Left ventricle myocardium inferior (tissue), 1 donor: ENCODE measurements at regions not wholly inside any gene's neighbourhood (a gene's known extent, or its start where the extent isn't known, plus 50 kb on each side); places are given as distances from the start of the nearest gene placed in this dataset.

Source experiments
- DNase-seq: peaks from one replicate; pipeline ENCODE4 v3.0.0-alpha.2; 2020
- H3K27ac ChIP-seq: fragments of 200-600 bp; replicated peaks from 2 replicates; pipeline ENCODE4 v1.8.0; 2021
- H3K27me3 ChIP-seq: fragments of 200-600 bp; 2 replicates; pipeline ENCODE4 v1.8.0; 2021; ENCODE audit warnings: low read depth
- H3K36me3 ChIP-seq: fragments of 200-600 bp; 2 replicates; pipeline ENCODE4 v1.8.0; 2021
- H3K4me1 ChIP-seq: fragments of 200-600 bp; 2 replicates; pipeline ENCODE4 v1.8.0; 2021
- H3K4me3 ChIP-seq: fragments of 200-600 bp; 2 replicates; pipeline ENCODE4 v1.8.0; 2021; ENCODE audit warnings: mild to moderate bottlenecking, moderate library complexity
- H3K9me3 ChIP-seq: fragments of 200-600 bp; replicated peaks from 2 replicates; pipeline ENCODE4 v1.8.0; 2021
- intact Hi-C: fragments of 100-400 bp; cut with micrococcal nuclease; formaldehyde crosslinking; loops from one replicate; pipeline ENCODE4 v1.11.0; 2022
- TF ChIP-seq, protein P1 (sequence below): fragments of 200-600 bp; IDR thresholded peaks from 2 replicates; pipeline ENCODE4 v1.8.0; 2021; ENCODE audit warnings: antibody characterized with exemption, mild to moderate bottlenecking, borderline replicate concordance
- donor health status: DM: no; HTN: yes; CAD: no; lungs with severe emphysema.

DNA sequence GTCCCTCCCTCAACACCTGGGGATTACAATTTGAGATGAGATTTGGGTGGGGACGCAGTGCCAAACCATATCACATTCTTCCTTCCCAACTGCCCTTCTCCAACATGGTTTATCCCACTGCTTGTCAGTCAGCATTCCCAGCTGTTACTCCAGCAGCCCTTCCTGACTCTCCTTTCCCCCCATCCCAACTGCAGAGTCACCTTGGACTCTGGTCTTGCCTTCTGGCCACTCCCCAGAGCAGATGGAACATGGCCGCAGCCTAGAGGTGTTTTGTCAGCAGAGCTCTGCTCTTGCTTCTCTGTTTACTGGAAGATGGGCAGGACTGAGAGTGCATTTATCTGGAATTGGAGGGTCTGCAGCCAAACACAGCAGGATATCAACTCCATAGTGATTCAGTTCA lies 51.2 kb upstream of the MEX3C start:
- no peak overlapping the region for H3K27ac ChIP-seq
- H3K4me3 ChIP-seq, result no peak overlapping the region
- TF ChIP-seq, protein P1, sequence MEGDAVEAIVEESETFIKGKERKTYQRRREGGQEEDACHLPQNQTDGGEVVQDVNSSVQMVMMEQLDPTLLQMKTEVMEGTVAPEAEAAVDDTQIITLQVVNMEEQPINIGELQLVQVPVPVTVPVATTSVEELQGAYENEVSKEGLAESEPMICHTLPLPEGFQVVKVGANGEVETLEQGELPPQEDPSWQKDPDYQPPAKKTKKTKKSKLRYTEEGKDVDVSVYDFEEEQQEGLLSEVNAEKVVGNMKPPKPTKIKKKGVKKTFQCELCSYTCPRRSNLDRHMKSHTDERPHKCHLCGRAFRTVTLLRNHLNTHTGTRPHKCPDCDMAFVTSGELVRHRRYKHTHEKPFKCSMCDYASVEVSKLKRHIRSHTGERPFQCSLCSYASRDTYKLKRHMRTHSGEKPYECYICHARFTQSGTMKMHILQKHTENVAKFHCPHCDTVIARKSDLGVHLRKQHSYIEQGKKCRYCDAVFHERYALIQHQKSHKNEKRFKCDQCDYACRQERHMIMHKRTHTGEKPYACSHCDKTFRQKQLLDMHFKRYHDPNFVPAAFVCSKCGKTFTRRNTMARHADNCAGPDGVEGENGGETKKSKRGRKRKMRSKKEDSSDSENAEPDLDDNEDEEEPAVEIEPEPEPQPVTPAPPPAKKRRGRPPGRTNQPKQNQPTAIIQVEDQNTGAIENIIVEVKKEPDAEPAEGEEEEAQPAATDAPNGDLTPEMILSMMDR, result no peak
- H3K4me1 ChIP-seq, result no peaks in the 10 kb centered on the region
- intact Hi-C loops, result no loop called here
- H3K27me3 ChIP-seq, result no peaks in the 10 kb centered on the region
- no peaks in the 10 kb centered on the region for H3K9me3 ChIP-seq
- no peak for DNase-seq
- H3K36me3 ChIP-seq, result no peaks in the 10 kb centered on the region

DNA sequence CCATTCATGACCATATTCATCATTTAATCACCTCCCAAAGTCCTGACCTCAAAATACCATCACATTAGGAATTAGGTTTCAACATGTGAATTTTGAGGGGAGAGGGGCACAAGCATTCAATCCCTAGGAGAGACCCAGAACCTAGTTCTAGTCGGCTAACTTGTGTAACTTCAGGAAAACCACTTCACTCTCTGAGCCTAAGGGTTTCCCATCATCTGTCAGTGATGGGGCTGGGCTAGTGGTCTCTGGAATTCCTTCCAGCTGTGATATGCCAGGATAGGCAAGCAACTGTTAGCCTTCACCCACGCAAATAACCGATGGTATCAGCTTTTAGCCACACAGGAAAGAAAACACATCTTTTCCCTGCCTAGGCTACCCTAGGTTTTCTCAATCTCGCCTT lies 52.5 kb upstream of the MEX3C start:
- H3K27me3 ChIP-seq, result no peaks in the 10 kb centered on the region
- no peak overlapping the region for H3K4me3 ChIP-seq
- no peaks in the 10 kb centered on the region for H3K9me3 ChIP-seq
- intact Hi-C loops, result no loop called here
- H3K4me1 ChIP-seq, result no peaks in the 10 kb centered on the region
- H3K27ac ChIP-seq, result no peak overlapping the region
- H3K36me3 ChIP-seq, result no peaks in the 10 kb centered on the region
- TF ChIP-seq, protein P1, result no peak
- no peak for DNase-seq

DNA sequence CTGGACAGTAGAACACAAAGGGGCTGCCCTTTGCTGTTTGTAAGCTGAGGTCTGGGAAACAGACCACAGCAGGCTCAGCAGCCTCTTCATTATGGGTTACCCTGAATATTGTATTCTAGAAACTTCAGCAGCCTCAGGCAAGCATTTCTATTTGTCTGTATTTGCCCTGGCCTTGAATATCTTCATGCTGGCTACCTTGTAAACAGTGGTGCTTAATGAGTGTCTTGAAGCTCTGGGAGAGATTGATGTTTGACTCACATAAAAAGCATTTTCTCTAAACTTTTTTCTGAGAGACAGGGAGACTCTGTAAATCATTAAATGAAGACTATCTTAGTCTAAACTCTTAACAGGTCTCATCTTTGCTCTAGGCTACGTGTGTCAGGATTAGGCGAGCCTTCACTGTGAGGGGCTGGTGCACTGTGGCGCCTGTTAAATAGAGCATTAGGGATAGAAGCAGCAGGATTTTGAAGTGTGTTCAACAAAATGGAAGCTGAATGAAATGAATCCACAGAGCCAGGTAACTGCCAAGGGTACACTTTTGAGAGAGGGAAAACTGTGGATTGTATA lies 53.1 kb upstream of the MEX3C start:
- TF ChIP-seq, protein P1, result no peak
- H3K4me1 ChIP-seq, result no peaks in the 10 kb centered on the region
- H3K27ac ChIP-seq, result no peak overlapping the region
- intact Hi-C loops, result no loop called here
- no peaks in the 10 kb centered on the region for H3K36me3 ChIP-seq
- H3K4me3 ChIP-seq, result no peak overlapping the region
- H3K27me3 ChIP-seq, result no peaks in the 10 kb centered on the region
- H3K9me3 ChIP-seq, result no peaks in the 10 kb centered on the region
- DNase-seq, result no peak

DNA sequence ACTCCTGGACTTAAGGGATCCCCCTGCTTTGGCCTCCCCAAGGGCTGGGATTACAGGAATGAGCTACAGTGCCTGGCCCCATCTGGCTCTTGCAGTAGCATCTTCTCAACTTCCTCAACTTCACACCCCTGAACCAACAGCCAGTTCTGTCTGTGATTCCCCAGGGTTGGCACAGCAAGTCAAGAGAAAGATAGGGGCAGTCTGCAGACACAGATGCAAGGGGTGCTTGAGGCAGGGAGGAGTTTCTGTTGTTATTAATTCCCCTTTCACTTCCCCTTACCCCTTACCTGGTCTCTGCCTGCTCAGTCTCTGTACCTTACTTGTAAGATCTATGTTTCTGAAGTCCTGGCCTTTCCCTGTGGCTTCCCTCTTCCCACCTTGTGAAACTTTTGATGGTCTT lies 54.1 kb upstream of the MEX3C start:
- Histone ChIP-seq H3K9me3 (no peaks in the 10 kb centered on the region), H3K27me3 (no peaks in the 10 kb centered on the region), H3K27ac (no peak overlapping the region), H3K36me3 (no peaks in the 10 kb centered on the region), H3K4me1 (peaks cover 3% of the 10 kb centered on the region), H3K4me3 (no peak overlapping the region)
- intact Hi-C loops, result no loop called here
- DNase-seq, result no peak
- TF ChIP-seq, protein P1, result no peak

DNA sequence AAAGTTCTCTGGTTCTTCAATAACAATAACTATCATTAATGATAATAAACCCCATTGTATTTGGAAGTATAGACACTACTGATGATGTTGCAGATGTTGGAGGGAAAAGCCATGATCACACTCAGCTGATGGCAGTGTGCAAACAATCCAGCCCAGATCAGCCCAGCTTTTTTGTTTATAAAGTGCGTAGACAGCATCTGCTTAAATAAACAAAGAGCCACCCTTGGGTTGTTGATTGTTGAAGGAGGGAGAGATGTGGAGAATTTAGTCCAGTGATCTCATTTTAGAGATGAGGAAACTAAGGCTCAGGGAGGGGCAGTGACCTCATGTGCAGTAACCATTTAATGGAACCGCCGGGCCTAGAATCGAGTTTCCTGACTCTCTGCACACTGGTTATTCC lies 56.0 kb upstream of the MEX3C start:
- intact Hi-C loops, result no loop called here
- H3K36me3 ChIP-seq, result no peaks in the 10 kb centered on the region
- no peak overlapping the region for H3K27ac ChIP-seq
- H3K4me3 ChIP-seq, result no peak overlapping the region
- no peak for DNase-seq
- no peaks in the 10 kb centered on the region for H3K9me3 ChIP-seq
- TF ChIP-seq, protein P1, result no peak
- H3K4me1 ChIP-seq, result peaks cover 10% of the 10 kb centered on the region
- no peaks in the 10 kb centered on the region for H3K27me3 ChIP-seq
